ENCODE measurements at regions not wholly inside any gene's neighbourhood (a gene's known extent, or its start where the extent isn't known, plus 50 kb on each side); places are given as distances from the start of the nearest gene placed in this dataset.

GRCh38 chr4:159608436-159608835, 505.6 kb downstream of the RAPGEF2 start:
- TF ChIP-seq EZH2 (IDR thresholded peaks at IDR 0.05), result no peak
- peak; percentile 24; the same call in 1 of the 2 replicates for TF ChIP-seq POLR2AphosphoS5 (IDR thresholded peaks at IDR 0.05; ENCODE audit: borderline replicate concordance, low read depth, low read length)
